GM12865 (cell line): ENCODE measurements at regions not wholly inside any gene's neighbourhood (a gene's known extent, or its start where the extent isn't known, plus 50 kb on each side); places are given as distances from the start of the nearest gene placed in this dataset.
"Not testable (repeated sequence)": the region's sequence is repeated elsewhere in the genome, so short reads cannot be mapped to it uniquely, and the experiment has no call there.

Experiments
- DNase-seq: peaks from one replicate; pipeline ENCODE4 v3.0.0; 2010; ENCODE audit warnings: low read depth
- H3K4me3 ChIP-seq: 2 replicates; pipeline ENCODE4 v1.5.1; 2011; ENCODE audit warnings: mild to moderate bottlenecking, low read depth, low read length, control low read depth
- TF ChIP-seq, protein P1 (sequence below): IDR thresholded peaks from 2 replicates; pipeline ENCODE4 v1.5.1; 2011; ENCODE audit warnings: low read length, control low read depth, low read depth, inconsistent platforms; ENCODE audit not compliant: insufficient read depth; ENCODE audit errors: missing control alignments

DNA sequence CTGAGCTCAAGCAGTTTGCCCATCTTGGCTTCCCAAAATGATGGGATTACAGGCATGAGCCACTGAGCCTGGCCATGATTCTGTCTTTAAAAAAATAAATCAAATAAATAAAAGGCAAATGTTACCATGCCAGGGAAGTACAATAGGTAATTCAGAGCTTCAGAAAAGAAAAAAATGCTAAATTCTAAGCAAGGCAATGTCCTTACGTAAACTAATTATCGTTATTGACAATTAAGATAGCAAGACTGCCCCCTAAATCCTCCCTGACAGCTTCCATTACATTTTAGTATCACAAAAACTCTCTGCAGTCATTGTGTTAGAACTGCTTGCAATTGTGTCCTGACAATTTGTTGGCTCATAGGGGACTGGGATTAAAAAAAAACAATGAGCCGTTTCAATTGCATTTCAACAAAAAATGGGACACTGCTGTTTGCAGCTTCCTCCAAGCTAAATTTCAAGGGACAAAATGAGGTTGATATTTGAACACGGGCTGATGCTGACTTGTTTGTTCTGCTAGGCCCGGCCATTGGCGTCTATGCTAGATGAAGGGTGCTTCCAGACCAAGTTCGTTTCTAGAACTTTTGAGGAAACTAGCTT lies 88.9 kb downstream of the MOGAT1 start:
- TF ChIP-seq, protein P1, sequence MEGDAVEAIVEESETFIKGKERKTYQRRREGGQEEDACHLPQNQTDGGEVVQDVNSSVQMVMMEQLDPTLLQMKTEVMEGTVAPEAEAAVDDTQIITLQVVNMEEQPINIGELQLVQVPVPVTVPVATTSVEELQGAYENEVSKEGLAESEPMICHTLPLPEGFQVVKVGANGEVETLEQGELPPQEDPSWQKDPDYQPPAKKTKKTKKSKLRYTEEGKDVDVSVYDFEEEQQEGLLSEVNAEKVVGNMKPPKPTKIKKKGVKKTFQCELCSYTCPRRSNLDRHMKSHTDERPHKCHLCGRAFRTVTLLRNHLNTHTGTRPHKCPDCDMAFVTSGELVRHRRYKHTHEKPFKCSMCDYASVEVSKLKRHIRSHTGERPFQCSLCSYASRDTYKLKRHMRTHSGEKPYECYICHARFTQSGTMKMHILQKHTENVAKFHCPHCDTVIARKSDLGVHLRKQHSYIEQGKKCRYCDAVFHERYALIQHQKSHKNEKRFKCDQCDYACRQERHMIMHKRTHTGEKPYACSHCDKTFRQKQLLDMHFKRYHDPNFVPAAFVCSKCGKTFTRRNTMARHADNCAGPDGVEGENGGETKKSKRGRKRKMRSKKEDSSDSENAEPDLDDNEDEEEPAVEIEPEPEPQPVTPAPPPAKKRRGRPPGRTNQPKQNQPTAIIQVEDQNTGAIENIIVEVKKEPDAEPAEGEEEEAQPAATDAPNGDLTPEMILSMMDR, result no peak
- no peak overlapping the region for H3K4me3 ChIP-seq
- DNase-seq, result no peak

DNA sequence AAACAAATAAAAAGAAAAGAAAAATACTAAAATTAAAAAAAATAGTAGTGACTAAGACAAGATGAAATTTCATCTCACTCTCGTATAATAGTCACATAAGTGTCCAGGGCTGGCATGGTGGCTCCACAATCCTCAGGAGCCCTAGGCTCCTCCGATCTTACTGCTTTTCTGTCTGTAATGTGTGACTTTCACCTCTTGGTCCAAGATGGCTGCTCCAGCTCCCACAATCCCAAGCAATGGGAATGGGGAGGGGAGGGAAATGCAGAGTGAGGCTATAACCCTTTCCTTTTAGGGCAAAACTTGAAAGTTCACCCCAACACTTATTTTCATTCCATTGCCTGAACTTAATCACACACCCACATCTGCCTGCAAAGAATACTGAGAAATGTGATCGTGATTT lies 90.4 kb downstream of the MOGAT1 start:
- TF ChIP-seq, protein P1, result no peak
- H3K4me3 ChIP-seq, result no peak overlapping the region
- DNase-seq, result no peak

DNA sequence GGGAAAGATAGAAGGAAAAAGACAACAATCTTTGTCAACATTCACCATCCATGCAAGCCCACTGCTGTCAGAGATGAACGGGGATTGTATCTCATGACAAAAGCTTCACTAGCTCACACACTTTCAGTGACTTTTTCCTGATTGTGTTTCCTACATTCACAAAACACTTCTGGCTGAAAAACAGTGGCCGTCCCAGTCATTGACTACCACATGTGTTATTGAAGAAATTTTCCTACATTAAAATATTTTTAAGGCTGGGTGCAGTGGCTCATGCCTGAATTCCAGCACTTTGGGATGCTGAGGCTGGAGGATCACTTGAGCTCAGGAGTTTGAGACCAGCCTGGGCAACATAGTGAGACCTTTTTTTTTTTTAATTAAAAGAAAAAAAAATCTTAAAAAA lies 90.9 kb downstream of the MOGAT1 start:
- DNase-seq, result no peak
- TF ChIP-seq, protein P1, result no peak
- no peak overlapping the region for H3K4me3 ChIP-seq

DNA sequence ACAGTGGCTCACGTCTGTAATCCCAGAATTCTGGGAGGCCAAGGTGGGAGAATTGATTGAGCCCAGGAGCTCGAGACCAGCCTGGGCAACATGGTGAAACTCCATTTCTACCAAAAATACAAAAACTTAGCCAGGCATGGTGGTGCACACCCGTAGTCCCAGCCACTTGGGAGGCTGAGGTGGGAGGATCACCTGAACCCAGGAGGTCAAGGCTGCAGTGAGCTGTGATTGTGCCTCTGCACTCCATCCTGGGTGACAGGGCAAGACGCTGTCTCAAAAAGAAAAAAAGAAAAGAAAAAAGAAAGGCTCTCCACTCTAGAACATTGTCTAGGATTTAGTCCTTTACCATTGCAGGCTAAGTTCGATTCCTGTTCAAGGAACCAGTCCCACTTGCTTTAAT lies 94.4 kb downstream of the MOGAT1 start:
- not testable (repeated sequence) for DNase-seq

DNA sequence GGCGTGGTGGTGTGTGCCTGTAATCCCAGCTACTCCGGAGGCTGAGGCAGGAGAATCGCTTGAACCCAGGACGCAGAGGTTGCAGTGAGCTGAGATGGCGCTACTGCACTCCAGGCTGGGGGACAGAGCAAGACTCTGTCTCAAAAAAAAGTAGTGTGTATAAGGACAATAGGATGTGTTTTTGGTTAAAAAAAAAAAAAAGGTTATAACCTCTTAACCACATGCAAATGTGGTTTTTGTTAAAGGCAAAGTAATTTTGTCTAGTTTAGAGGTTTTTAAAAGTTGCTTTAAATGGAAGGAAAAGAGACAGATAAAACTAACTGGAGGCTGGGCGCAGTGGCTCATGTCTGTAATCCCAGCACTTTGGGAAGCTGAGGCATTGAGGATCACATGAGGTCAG lies 92.8 kb upstream of the ACSL3 start:
- peak; percentile 10 for DNase-seq
- H3K4me3 ChIP-seq, result not testable (repeated sequence)

More for the DNA sequence above, 94.4 kb downstream of the MOGAT1 start:
- H3K4me3 ChIP-seq, result not testable (repeated sequence)

DNA sequence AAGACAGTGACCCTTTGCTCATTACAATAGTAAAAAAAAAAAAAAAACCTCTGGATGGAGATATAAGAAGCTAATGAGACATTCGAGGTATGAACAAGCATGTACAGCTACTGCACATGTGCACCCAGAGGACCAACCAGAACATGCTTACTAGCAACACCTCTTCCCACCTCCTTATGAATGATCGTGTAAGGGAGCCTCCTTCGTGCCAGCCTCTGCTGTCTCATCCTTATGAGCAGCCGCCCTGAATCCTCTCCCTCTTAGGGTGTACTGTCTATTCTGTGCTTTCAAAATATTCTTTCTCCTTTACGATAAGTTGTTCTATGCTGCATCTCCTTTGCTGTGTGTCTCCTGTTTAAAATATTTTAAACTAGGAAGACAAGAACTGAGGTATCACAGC lies 91.4 kb upstream of the ACSL3 start:
- TF ChIP-seq, protein P1, result no peak
- no peak for DNase-seq
- H3K4me3 ChIP-seq, result no peak overlapping the region

DNA sequence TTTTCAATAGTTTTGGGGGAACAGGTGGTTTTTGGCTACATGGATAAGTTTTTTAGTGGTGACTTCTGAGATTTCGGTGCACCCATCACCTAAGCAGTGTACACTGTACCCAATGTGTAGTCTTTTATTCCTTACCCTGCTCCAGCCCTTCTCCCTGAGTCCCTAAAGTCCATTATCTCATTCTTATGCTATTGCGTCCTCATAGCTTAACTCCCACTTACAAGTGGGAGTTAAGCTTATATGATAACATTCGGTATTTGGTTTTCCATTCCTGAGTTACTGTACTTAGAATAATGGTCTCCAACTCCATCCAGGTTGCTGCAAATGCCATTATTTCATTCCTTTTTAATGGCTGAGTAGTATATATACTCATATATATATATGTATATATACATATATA lies 90.9 kb upstream of the ACSL3 start:
- H3K4me3 ChIP-seq, result no peak overlapping the region
- DNase-seq, result no peak
- TF ChIP-seq, protein P1, result no peak

DNA sequence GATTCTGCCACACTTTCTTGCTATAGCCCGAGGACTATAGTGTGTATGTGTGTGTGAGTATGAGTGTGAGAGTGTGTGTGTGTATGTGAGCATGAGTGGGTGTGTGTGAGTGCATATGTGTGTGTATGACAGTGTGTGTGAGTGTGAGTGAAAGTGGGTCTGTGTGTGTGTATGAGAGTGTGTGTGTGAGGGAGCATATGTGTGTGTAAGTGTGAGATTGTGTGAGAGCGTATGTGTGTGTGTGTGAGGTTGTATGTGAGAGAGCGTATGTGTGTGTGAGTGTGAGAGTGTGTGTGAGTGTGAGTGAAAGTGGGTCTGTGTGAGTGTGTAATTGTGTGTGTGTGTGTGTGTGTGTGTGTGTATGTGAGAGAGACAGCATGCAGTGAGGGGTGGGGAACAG lies 89.0 kb upstream of the ACSL3 start:
- DNase-seq, result no peak
- TF ChIP-seq, protein P1, result no peak
- no peak overlapping the region for H3K4me3 ChIP-seq
